HL-60 (cell line): ENCODE measurements at regions not wholly inside any gene's neighbourhood (a gene's known extent, or its start where the extent isn't known, plus 50 kb on each side); places are given as distances from the start of the nearest gene placed in this dataset.

Source experiments
- POLR2AphosphoS5 ChIP-seq: IDR thresholded peaks from 2 replicates; pipeline ENCODE4 v1.6.1; 2012; ENCODE audit warnings: low read depth
- REST ChIP-seq: IDR thresholded peaks from 2 replicates; pipeline ENCODE4 v1.6.1; 2012; ENCODE audit warnings: low read depth; ENCODE audit not compliant: insufficient replicate concordance
- SPI1 ChIP-seq: IDR thresholded peaks from 2 replicates; pipeline ENCODE4 v1.6.1; 2012; ENCODE audit warnings: low read depth, mild to moderate bottlenecking, borderline replicate concordance
- TF ChIP-seq, protein P1 (sequence below): IDR thresholded peaks from one replicate; pipeline ENCODE4 v1.5.1; 2011; ENCODE audit warnings: low read length, control low read depth, inconsistent platforms; ENCODE audit not compliant: insufficient read depth

DNA sequence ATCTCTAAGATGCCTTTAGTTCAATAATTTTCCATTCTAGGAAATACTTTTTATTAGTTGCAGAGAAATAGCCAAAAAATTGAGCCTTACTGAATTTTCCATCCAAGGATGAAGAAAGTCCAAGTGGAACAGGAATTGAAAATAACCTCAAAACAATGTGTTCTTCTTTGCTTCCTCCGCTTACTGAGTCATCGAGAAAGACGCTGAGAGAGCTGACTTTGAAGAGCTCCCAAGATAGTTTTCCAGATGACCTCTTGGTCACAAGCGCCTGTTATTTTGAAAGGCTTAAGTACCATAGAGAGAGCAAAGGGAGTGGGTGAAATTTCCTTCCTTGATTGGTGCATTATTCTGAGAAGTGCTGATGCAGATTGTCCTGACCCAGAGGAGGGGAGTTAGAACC is 253.5 kb upstream of the ATP10B start:
- TF ChIP-seq, protein P1, sequence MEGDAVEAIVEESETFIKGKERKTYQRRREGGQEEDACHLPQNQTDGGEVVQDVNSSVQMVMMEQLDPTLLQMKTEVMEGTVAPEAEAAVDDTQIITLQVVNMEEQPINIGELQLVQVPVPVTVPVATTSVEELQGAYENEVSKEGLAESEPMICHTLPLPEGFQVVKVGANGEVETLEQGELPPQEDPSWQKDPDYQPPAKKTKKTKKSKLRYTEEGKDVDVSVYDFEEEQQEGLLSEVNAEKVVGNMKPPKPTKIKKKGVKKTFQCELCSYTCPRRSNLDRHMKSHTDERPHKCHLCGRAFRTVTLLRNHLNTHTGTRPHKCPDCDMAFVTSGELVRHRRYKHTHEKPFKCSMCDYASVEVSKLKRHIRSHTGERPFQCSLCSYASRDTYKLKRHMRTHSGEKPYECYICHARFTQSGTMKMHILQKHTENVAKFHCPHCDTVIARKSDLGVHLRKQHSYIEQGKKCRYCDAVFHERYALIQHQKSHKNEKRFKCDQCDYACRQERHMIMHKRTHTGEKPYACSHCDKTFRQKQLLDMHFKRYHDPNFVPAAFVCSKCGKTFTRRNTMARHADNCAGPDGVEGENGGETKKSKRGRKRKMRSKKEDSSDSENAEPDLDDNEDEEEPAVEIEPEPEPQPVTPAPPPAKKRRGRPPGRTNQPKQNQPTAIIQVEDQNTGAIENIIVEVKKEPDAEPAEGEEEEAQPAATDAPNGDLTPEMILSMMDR = no peak
- TF ChIP-seq REST (no peak), POLR2AphosphoS5 (no peak), SPI1 (no peak)
